ENCODE measurements at regions not wholly inside any gene's neighbourhood (a gene's known extent, or its start where the extent isn't known, plus 50 kb on each side); places are given as distances from the start of the nearest gene placed in this dataset.

DNA sequence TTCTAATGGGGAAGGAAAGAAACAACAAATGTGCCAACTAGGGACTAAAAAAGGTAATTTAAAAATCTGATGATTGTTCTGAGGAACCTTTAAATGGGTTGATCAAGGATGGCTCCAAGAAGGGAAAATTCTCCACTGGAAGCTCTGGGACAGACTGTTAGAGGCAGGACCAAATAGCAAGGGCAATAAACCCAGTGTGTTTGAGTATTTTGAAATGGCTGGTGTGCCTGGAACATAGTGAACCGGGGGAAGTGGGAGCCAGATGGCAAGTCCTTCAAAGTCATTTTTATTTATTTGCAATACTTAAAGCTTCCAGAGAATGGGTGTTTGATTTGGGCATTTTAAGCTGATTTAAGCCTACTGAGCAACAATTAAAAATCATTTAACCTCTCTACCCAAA lies 587.7 kb upstream of the MEF2C start (continued):
- TF ChIP-seq, protein P1, sequence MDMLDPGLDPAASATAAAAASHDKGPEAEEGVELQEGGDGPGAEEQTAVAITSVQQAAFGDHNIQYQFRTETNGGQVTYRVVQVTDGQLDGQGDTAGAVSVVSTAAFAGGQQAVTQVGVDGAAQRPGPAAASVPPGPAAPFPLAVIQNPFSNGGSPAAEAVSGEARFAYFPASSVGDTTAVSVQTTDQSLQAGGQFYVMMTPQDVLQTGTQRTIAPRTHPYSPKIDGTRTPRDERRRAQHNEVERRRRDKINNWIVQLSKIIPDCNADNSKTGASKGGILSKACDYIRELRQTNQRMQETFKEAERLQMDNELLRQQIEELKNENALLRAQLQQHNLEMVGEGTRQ (IDR thresholded peaks at IDR 0.05; ENCODE audit: low read length): no peak
